GM23338 (cell line): ENCODE measurements at regions not wholly inside any gene's neighbourhood (a gene's known extent, or its start where the extent isn't known, plus 50 kb on each side); places are given as distances from the start of the nearest gene placed in this dataset.

Source experiments
- ATAC-seq: fragments of 200-7000 bp; cut with Tn5 transposase; 3 replicates; pipeline ENCODE4 v1.9.1; 2020
- DNase-seq: peaks from one replicate; pipeline ENCODE4 v3.0.0-alpha.2; 2015; ENCODE audit warnings: low spot score
- H2AFZ ChIP-seq: fragments of 200-600 bp; sonication (generic); 2 replicates; pipeline ENCODE4 v1.8.0; 2016; ENCODE audit warnings: antibody characterized with exemption, mild to moderate bottlenecking, moderate library complexity
- H3F3A ChIP-seq: fragments of 200-600 bp; sonication (generic); replicated peaks from 2 replicates; pipeline ENCODE4 v1.8.0; 2017; ENCODE audit warnings: antibody characterized with exemption, mixed run types, low read depth
- H3K27ac ChIP-seq: fragments of 200-600 bp; sonication (generic); 2 replicates; pipeline ENCODE4 v1.6.1; 2016; ENCODE audit warnings: low read depth
- H3K27me3 ChIP-seq: fragments of 200-600 bp; sonication (generic); 2 replicates; pipeline ENCODE4 v1.8.0; 2016; ENCODE audit warnings: mild to moderate bottlenecking, mixed run types, moderate library complexity; ENCODE audit not compliant: insufficient read depth
- H3K36me3 ChIP-seq: fragments of 200-600 bp; sonication (generic); 2 replicates; pipeline ENCODE4 v1.8.0; 2016; ENCODE audit warnings: mild to moderate bottlenecking; ENCODE audit not compliant: insufficient read depth
- H3K4me1 ChIP-seq: fragments of 200-600 bp; sonication (generic); 2 replicates; pipeline ENCODE4 v1.8.0; 2016; ENCODE audit warnings: mild to moderate bottlenecking, moderate library complexity; ENCODE audit not compliant: insufficient read depth
- H3K4me2 ChIP-seq: fragments of 200-600 bp; sonication (generic); 2 replicates; pipeline ENCODE4 v1.7.1; 2017; ENCODE audit warnings: mixed run types
- H3K4me3 ChIP-seq: fragments of 200-600 bp; sonication (generic); 2 replicates; pipeline ENCODE4 v1.6.1; 2016; ENCODE audit warnings: mixed run types
- H3K79me2 ChIP-seq: fragments of 200-600 bp; sonication (generic); replicated peaks from 2 replicates; pipeline ENCODE4 v1.8.0; 2017; ENCODE audit warnings: mild to moderate bottlenecking; ENCODE audit not compliant: insufficient read depth
- H3K9me2 ChIP-seq: fragments of 200-600 bp; sonication (generic); 2 replicates; pipeline ENCODE4 v1.8.0; 2017; ENCODE audit not compliant: insufficient read depth
- H4K20me1 ChIP-seq: fragments of 200-600 bp; sonication (generic); replicated peaks from 2 replicates; pipeline ENCODE4 v1.8.0; 2017; ENCODE audit warnings: mild to moderate bottlenecking; ENCODE audit not compliant: insufficient read depth
- H3K27ac Mint-ChIP-seq: 2 replicates; pipeline ENCODE4 v1.8.0; 2020; ENCODE audit warnings: inconsistent platforms, mild to moderate bottlenecking, moderate library complexity, mixed read lengths
- H3K27me3 Mint-ChIP-seq: 3 replicates; pipeline ENCODE4 v1.8.0; 2022; ENCODE audit warnings: low read depth, mild to moderate bottlenecking, moderate library complexity, mixed read lengths, inconsistent platforms; ENCODE audit not compliant: insufficient read depth, poor library complexity
- H3K36me3 Mint-ChIP-seq: 3 replicates; pipeline ENCODE4 v1.8.0; 2021; ENCODE audit warnings: low read depth, mild to moderate bottlenecking, inconsistent platforms, moderate library complexity, mixed read lengths
- H3K4me1 Mint-ChIP-seq: 3 replicates; pipeline ENCODE4 v1.8.0; 2020; ENCODE audit warnings: mild to moderate bottlenecking, inconsistent platforms, mixed read lengths
- H3K4me3 Mint-ChIP-seq: 3 replicates; pipeline ENCODE4 v1.8.0; 2021; ENCODE audit warnings: moderate library complexity, mild to moderate bottlenecking, inconsistent platforms, mixed read lengths
- H3K9me3 Mint-ChIP-seq: 3 replicates; pipeline ENCODE4 v1.8.0; 2020; ENCODE audit warnings: moderate library complexity, mild to moderate bottlenecking, inconsistent platforms, mixed read lengths
- CREB1 ChIP-seq: fragments of 250-450 bp; sonication (Bioruptor Pico); IDR thresholded peaks from 2 replicates; pipeline ENCODE4 v1.5.0; 2020; ENCODE audit warnings: low read depth, mild to moderate bottlenecking, moderate library complexity
- CTCF ChIP-seq, 2 experiments: fragments of 200-600 bp in 1 of 2; sonication (generic) in 1 of 2; conservative IDR thresholded peaks; 2 replicates each; pipeline versions ENCODE4 v1.5.1 to v1.6.1; 2016 to 2017; ENCODE audit warnings: antibody characterized with exemption in 2 of 2, low read depth in 2 of 2, mild to moderate bottlenecking in 2 of 2, moderate library complexity in 1 of 2
- EZH2 ChIP-seq: fragments of 200-600 bp; sonication (generic); IDR thresholded peaks from one replicate; pipeline ENCODE4 v1.8.0; 2017; ENCODE audit warnings: antibody characterized with exemption, mild to moderate bottlenecking, low read depth; ENCODE audit not compliant: unreplicated experiment
- NANOG ChIP-seq: IDR thresholded peaks from 2 replicates; pipeline ENCODE4 v1.6.1; 2016; ENCODE audit warnings: antibody characterized with exemption, borderline replicate concordance
- POLR2AphosphoS5 ChIP-seq: IDR thresholded peaks from 2 replicates; pipeline ENCODE4 v1.6.1; 2016; ENCODE audit warnings: antibody characterized with exemption, low read depth
- REST ChIP-seq: IDR thresholded peaks from one replicate; pipeline ENCODE4 v1.6.1; 2018; ENCODE audit warnings: antibody characterized with exemption; ENCODE audit not compliant: unreplicated experiment
- STAT1 ChIP-seq: IDR thresholded peaks from one replicate; pipeline ENCODE4 v1.6.1; 2016; ENCODE audit warnings: antibody characterized with exemption; ENCODE audit not compliant: unreplicated experiment
- ZNF331 ChIP-seq: fragments of 250-450 bp; sonication (Bioruptor Pico); IDR thresholded peaks from 2 replicates; pipeline ENCODE4 v1.5.0; 2020; ENCODE audit warnings: low read depth, mild to moderate bottlenecking, moderate library complexity
- ZNF462 ChIP-seq: fragments of 250-450 bp; sonication (Bioruptor Pico); IDR thresholded peaks from 2 replicates; pipeline ENCODE4 v1.5.0; 2020; ENCODE audit warnings: mild to moderate bottlenecking, moderate library complexity

DNA sequence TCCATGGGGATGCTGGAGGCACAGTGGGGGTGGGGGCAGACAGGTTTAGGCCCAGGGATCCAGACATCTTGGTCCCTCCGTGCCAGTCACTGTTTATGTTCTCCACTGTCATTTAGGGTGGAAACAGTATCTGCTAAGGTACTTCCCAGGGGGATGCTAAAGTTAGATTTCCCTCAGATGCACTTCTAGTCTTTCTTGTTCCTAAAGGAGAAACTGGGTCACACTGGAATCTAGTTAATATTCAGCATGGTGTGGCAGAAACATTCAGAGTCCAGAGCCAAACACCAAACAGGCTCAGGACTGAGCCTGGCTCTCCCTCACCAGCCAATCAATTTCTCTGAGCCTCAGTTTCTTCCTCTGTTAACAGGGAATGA, 83.4 kb upstream of the PLET1 start:
- no peaks in the 10 kb centered on the region for H3K79me2 ChIP-seq
- no peaks in the 10 kb centered on the region for H3K4me1 ChIP-seq
- no peaks in the 10 kb centered on the region for H3K9me2 ChIP-seq
- no peak overlapping the region for H3K27ac ChIP-seq
- no peaks in the 10 kb centered on the region for H4K20me1 ChIP-seq
- no peak overlapping the region for H3K4me2 ChIP-seq
- Mint-ChIP-seq H3K27me3 (peaks cover 6% of the 10 kb centered on the region), H3K4me1 (peaks cover 8% of the 10 kb centered on the region), H3K4me3 (no peak overlapping the region), H3K36me3 (no peaks in the 10 kb centered on the region), H3K27ac (no peak overlapping the region), H3K9me3 (no peaks in the 10 kb centered on the region)
- H3F3A ChIP-seq, result no peaks in the 10 kb centered on the region
- no peak for DNase-seq
- ATAC-seq, result no peak
- no peaks in the 10 kb centered on the region for H3K36me3 ChIP-seq
- H3K4me3 ChIP-seq, result no peak overlapping the region
- H2AFZ ChIP-seq, result no peak overlapping the region
- no peaks in the 10 kb centered on the region for H3K27me3 ChIP-seq
- TF ChIP-seq REST (no peak), CTCF (conservative IDR thresholded peaks at IDR 0.05; ENCODE audit: low read depth in 2 of 2) (no peak), ZNF331 (no peak), EZH2 (no peak), NANOG (no peak)

- no peak overlapping the region for H3K27ac Mint-ChIP-seq
These were observed 84.5 kb upstream of the PLET1 start for GRCh38 chr11:112345166-112345565.

More at GRCh38 chr11:112345166-112345565, 84.5 kb upstream of the PLET1 start:
- no peaks in the 10 kb centered on the region for H3K9me2 ChIP-seq
- no peak overlapping the region for H3K4me3 ChIP-seq
- no peak overlapping the region for H2AFZ ChIP-seq
- no peak overlapping the region for H3K27ac ChIP-seq
- no peak overlapping the region for H3K4me2 ChIP-seq
- no peaks in the 10 kb centered on the region for H3K36me3 ChIP-seq
- H3K79me2 ChIP-seq, result no peaks in the 10 kb centered on the region
- H3K27me3 ChIP-seq, result no peaks in the 10 kb centered on the region
- no peaks in the 10 kb centered on the region for H3K4me1 ChIP-seq
- TF ChIP-seq POLR2AphosphoS5 (no peak), CREB1 (no peak), ZNF331 (no peak), STAT1 (no peak), NANOG (no peak), ZNF462 (no peak)
- no peak for DNase-seq
- no peaks in the 10 kb centered on the region for H3K9me3 Mint-ChIP-seq
- H3F3A ChIP-seq, result no peaks in the 10 kb centered on the region
- H3K4me1 Mint-ChIP-seq, result peaks cover 8% of the 10 kb centered on the region
- H3K4me3 Mint-ChIP-seq, result no peak overlapping the region
- ATAC-seq, result no peak
- H3K27me3 Mint-ChIP-seq, result peaks cover 6% of the 10 kb centered on the region
- no peaks in the 10 kb centered on the region for H4K20me1 ChIP-seq
- H3K36me3 Mint-ChIP-seq, result no peaks in the 10 kb centered on the region
